HG02938 (cell line): ENCODE measurements at regions not wholly inside any gene's neighbourhood (a gene's known extent, or its start where the extent isn't known, plus 50 kb on each side); places are given as distances from the start of the nearest gene placed in this dataset.

ENCODE experiments used
- ATAC-seq: cut with Tn5 transposase; IDR thresholded peaks from one replicate; pipeline ENCODE4 v1.9.1; 2021; ENCODE audit warnings: mild to moderate bottlenecking, moderate library complexity; ENCODE audit not compliant: unreplicated experiment

DNA sequence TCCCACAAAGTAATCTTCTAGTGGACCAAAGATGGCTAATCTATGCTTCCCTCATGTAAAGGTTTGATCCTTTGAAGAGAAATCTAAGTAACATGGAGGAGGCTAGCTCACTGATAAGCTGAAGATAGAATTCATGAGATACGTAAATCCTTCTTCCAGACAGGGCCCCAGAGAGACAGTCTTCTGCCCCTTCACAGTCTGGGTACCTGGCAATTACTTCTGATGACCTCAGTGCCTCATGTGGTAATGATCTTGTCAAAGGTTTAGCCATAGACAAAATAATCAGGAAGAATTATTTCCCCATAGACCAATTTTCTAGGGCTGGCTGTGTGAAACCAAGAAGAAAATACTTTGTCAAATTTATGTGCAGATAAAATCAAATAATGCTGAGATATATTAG lies 495.8 kb downstream of the METTL4 start:
- no peak for ATAC-seq

GRCh38 chr18:2082676-2083075 lies 488.6 kb downstream of the METTL4 start:
- ATAC-seq = no peak

DNA sequence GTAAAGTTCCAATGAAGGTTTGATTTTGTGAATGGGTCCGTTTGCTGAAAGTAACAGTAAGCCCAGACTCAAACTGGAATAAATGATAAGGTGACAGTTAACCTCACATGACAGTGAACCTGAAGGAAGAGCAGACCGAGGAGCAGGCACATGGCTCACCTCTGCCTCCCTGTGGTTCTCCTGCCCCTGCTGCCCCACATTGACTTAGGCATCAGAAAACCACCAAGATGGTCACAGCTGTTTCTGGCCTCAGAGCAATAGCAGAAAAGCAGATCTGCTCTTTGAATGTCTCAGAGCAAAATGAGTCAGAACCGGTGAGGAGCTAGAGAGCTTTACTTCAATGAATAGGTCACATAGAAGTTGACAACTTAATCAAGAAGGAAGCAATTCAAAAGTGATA lies 487.6 kb downstream of the METTL4 start:
- ATAC-seq = no peak

DNA sequence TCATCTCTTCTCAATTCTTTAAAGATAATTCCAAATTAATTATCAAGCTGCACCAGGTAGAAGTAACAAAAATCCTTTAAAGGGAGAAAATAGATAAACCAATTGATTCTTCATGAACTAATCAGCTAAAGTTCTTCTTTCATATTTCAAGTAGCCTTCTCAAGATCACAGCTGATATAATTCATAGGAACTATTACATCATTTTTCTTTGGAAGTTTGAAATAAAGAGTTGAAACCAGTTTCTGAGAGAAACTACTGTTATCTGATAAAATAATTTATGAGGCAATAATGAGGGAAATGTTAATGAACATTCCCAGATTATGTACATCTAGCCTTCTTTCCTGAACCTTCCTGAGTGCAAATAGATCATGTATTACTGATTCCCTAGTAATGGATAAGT lies 484.9 kb downstream of the METTL4 start:
- ATAC-seq = no peak

DNA sequence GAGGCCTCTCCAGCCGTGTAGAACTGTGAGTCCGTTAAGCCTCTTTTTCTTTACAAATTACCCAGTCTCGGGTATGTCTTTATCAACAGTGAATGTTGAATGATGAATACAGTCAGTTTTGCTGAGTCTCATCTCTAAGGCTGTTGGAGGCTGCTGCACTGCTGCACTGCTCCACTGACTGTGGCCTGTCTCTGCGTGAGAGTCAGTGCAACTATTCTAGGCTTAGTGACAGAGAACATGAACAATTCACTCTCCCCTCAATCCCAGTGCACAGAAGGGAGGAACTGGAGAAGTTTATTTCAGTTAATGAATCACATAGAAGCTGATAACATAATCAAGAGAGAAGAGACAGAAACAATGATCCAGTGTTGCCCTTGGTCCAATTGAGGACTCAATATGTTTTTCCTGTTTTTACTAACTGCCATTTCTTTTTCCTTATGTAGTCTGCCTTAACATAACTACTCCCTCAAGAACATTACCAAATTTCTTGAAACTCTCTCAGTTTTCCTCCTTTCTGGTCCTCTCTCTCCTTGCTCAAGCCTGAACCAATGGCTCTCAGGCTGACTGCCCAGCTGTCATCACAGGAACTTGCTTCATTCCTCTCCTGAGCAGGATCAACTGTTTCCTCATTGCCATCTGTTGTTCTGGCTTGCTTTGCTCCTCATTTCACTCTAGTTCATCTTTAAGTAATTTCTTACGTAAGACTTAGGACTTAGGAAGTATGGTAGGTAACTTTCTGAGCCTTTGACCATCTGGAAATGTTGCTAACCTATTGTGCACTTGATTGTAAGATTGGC lies 483.2 kb downstream of the METTL4 start:
- ATAC-seq = no peak

DNA sequence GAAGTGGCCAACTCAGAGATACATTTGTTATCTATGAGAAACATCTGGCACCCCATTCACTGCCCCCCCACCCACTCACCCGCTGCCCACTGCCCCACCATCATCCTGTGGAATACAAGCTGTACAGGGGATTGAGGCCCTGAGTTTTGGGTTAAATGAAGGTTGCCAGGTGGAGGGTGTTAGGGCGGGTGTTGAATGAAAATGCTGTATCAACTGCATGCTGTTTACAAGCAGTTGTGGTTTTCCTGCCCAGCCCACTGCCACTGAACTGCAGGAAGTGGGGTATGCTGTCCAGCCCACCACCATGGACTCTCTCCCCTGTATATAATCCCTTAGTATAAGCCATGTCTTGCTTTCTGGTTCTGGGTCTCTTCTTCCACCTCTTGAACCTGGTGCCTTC lies 481.9 kb downstream of the METTL4 start:
- ATAC-seq = no peak

DNA sequence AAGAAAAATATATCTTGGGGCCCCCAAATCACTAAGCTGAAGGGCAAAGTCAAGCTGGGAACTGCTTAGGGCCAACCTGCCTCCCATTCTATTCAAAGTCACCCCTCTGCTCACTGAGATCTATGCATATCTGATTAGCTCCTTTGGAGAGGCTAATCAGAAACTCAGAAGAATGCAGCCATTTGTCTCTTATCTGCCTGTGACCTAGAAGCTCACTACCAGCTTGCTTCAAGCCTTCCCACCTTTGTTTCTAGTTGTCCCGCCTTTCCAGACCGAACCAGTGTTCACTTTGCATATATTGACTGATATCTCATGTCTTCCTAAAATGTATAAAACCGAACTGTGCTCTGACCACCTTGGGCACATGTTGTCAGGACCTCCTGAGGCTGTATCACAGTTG lies 479.4 kb downstream of the METTL4 start:
- ATAC-seq = no peak

DNA sequence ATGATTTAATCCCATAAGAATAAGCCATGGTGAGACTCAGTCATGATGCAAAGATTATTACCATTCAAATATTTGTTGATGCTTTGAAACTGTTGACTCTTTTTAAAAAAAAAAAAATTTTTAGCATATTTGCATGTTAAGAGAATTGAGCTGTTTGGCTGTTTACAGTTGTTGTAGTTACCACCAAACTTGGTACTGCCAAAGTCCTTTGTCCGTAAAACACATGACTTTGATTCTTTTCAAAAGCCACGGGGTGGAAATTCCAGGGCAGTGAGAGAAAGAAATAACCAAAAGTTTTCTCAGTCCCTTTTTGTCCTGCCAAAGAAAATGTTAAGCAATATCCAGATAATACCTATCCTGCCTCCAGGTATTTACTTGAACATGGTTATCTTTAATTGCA lies 474.8 kb downstream of the METTL4 start:
- ATAC-seq = no peak

GRCh38 chr18:2100694-2101213 lies 470.6 kb downstream of the METTL4 start:
- ATAC-seq = no peak

DNA sequence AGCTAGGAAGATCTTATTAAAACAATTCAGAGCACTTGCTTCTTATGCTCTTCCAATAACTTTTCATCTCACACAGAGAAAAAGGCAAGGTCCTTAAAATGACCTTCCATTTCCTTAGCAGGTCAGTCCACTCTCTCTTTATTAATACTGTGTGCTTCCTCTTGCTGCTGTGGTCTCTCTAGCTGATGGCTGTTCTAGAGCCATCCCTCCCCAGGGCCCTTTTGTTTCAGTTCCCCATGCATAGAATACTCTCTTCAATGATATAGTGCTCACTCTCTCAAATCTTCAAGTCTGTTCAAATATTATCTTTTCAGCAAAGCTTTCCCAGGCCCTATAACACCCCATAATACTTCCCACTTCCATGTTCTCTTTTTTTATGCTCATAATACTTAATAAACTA lies 469.3 kb downstream of the METTL4 start:
- peak; percentile 71 for ATAC-seq

DNA sequence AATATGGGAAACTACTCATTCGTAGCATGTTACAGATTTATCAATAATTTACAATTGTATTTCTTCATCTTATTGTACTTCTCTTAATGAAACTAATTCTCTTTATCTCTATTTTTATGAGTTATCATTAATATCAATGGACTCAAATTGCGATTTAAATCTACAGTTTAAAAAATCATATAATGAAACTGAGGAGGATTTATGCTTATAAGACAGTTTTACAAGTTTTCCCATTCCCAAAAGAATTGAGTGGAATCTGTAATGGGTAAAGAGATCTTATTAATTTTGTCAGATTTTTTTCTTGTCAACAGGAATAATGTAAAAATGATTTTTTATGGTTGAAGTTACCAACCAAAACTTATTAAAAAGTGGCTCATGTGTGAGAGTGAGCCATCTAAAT lies 468.0 kb downstream of the METTL4 start:
- ATAC-seq = no peak

DNA sequence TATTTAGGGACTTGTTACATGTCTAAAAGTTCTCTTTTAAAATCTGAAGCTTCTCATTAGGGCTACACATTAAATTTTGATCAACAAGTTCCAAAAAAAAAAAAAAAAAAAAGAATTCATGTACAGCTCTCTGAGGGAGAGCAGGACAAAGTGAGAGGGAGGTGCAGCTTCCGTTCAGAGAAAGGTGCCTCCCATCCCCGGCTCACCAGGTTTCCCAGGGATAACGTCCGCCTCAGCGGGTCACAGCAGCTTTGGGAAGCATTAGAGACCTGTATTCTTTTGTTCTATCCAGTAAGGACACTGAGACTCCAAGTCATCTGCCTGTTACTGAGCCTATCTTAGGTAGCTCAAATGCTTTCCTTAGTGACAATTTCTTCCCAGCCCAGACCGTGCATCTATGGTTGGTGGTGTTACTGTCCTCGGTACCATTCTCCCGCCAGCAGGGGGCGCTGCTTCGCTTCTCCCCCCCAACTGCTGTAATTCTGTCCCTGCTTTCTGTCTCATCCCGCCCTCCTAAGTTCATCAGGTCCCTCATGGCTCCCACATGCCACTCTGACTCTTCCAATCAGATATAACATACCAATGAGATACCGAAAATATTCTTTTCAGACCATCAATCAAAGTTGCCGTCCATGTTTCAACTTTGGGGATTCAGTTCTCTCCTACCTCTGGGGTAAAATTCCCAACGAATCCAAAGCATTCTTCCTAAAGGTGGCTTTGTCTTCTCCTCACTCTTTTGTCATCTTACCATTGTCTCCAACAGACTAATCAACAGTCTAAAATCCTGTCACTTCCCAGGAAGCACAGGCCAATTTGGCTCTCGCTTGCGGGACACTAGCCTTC lies 466.5 kb downstream of the METTL4 start:
- ATAC-seq = peak; percentile 83

DNA sequence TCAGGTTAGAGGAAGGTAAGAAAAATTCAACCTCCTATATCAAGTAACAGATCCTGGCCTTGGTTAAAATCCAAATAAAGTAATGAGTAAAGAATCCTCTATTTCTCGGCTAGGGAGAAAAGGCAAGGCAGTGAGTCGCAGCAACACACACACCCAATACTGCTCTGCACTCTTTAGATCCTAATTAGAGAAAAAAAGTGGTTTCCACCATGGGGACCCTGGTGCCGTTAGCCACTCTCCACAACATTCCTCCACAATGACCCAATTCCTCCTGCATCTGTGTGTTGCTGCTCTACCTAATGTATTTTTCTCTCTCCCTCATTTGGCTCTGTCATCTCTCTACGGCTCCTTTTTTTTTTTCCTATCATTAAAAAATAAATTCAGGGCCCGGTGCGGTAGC lies 462.7 kb downstream of the METTL4 start:
- no peak for ATAC-seq

GRCh38 chr18:2111456-2111855 lies 459.8 kb downstream of the METTL4 start:
- no peak for ATAC-seq

- ATAC-seq = no peak
Measured at GRCh38 chr18:2112435-2113045, 458.8 kb downstream of the METTL4 start.

GRCh38 chr18:2114289-2114688 lies 457.0 kb downstream of the METTL4 start:
- ATAC-seq = no peak

GRCh38 chr18:2114765-2115164 lies 456.5 kb downstream of the METTL4 start:
- ATAC-seq = no peak

DNA sequence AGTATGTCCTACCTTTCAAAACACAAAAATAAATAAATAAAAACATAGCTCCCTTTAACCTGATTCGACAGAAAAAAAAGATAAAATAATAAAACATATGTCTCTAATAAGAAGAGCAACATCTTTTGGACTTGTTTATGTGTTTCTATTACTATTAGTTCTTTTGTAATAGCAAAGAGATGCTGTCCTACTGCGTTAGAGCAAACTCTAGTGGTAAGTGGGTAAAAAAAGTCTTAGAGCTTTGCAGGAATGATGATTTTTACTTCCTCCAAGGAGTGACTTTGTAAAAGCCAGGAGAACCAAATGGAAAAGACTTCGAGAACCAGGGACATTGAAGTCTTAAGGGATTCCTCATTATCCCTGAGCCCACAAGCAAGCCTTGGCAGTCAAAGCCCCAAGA lies 450.1 kb downstream of the METTL4 start:
- no peak for ATAC-seq

- ATAC-seq = no peak
Measured at GRCh38 chr18:2123077-2123476, 448.2 kb downstream of the METTL4 start.

DNA sequence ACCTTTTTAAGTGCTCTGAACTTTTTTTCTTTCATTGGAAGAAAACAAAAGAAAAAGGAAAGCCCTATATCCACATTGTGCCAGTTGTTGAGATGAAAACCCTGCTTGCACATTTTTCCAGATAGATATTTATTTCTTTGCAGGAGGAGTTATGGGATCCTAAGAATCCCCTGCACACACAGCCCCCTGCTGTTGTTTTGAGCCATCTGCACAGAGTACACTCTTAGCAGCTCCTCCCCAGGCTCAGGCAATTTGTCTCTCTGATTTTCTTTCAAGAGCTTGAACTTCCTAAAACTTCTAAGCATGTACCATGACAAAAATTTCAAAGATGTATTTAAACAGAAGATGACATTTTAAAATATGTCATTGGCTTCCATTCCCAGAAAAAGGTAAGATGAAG lies 436.9 kb downstream of the METTL4 start:
- ATAC-seq = no peak

- ATAC-seq = no peak
Measured at GRCh38 chr18:2135309-2135708, 436.0 kb downstream of the METTL4 start.

DNA sequence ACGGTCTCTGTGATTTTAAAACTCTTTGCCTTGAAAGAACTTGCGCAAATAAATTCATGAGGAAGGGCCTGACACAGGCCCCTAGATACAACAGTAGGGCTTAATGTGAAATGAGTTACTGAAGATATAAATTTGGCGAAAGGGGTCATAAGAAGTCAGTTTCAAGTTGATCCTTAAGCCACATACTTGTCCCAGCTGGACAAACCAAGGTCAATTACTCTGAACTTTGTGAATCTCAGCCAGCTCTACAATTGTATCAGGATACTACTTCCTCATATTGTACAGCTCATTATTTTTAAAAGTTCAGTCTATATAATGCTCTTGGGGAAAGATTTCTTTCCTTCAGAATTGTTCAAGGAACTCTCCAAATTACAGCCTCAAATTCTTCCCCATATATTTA lies 432.8 kb downstream of the METTL4 start:
- ATAC-seq = no peak
